Neural progenitor cell (in vitro differentiated cells): ENCODE measurements at regions not wholly inside any gene's neighbourhood (a gene's known extent, or its start where the extent isn't known, plus 50 kb on each side); places are given as distances from the start of the nearest gene placed in this dataset.

Source experiments
- DNase-seq: peaks from one replicate; pipeline ENCODE4 v3.0.0-alpha.2; 2016; ENCODE audit warnings: low spot score
- H2AFZ ChIP-seq: fragments of 200-600 bp; sonication (generic); replicated peaks from 2 replicates; pipeline ENCODE4 v1.6.1; 2016; ENCODE audit warnings: antibody characterized with exemption
- H3F3A ChIP-seq: fragments of 200-600 bp; sonication (generic); 2 replicates; pipeline ENCODE4 v1.6.1; 2016; ENCODE audit warnings: antibody characterized with exemption, low read depth
- H3K27ac ChIP-seq: fragments of 200-600 bp; sonication (generic); 2 replicates; pipeline ENCODE4 v1.5.1; 2016; ENCODE audit warnings: mild to moderate bottlenecking
- H3K27me3 ChIP-seq: fragments of 200-600 bp; sonication (generic); 2 replicates; pipeline ENCODE4 v1.6.1; 2016; ENCODE audit warnings: mild to moderate bottlenecking, moderate library complexity
- H3K36me3 ChIP-seq: fragments of 200-600 bp; sonication (generic); 2 replicates; pipeline ENCODE4 v1.5.1; 2016
- H3K4me1 ChIP-seq: fragments of 200-600 bp; sonication (generic); 2 replicates; pipeline ENCODE4 v1.6.1; 2016; ENCODE audit warnings: mixed run types
- H3K4me2 ChIP-seq: fragments of 200-600 bp; sonication (generic); 2 replicates; pipeline ENCODE4 v1.6.1; 2016
- H3K4me3 ChIP-seq: fragments of 200-600 bp; sonication (generic); 2 replicates; pipeline ENCODE4 v1.5.1; 2016
- H3K79me2 ChIP-seq: fragments of 200-600 bp; sonication (generic); 2 replicates; pipeline ENCODE4 v1.6.1; 2016; ENCODE audit warnings: low read depth
- H3K9ac ChIP-seq: fragments of 200-600 bp; sonication (generic); 2 replicates; pipeline ENCODE4 v1.6.1; 2016
- H3K9me3 ChIP-seq: fragments of 200-600 bp; sonication (generic); 2 replicates; pipeline ENCODE4 v1.5.1; 2016; ENCODE audit warnings: low read depth
- H4K20me1 ChIP-seq: fragments of 200-600 bp; sonication (generic); 2 replicates; pipeline ENCODE4 v1.6.1; 2016; ENCODE audit warnings: low read depth
- H3K27ac Mint-ChIP-seq: 3 replicates; pipeline ENCODE4 v1.8.0; 2021; ENCODE audit warnings: mixed read lengths
- H3K27me3 Mint-ChIP-seq: 2 replicates; pipeline ENCODE4 v1.8.0; 2022; ENCODE audit warnings: low read depth, mild to moderate bottlenecking, inconsistent platforms, moderate library complexity, mixed read lengths; ENCODE audit not compliant: insufficient read depth
- H3K36me3 Mint-ChIP-seq: 3 replicates; pipeline ENCODE4 v1.8.0; 2021; ENCODE audit warnings: mixed read lengths
- H3K4me1 Mint-ChIP-seq: 3 replicates; pipeline ENCODE4 v1.8.0; 2021; ENCODE audit warnings: mixed read lengths
- H3K4me3 Mint-ChIP-seq: 3 replicates; pipeline ENCODE4 v1.8.0; 2021; ENCODE audit warnings: mild to moderate bottlenecking, moderate library complexity, mixed read lengths
- H3K9me3 Mint-ChIP-seq: 3 replicates; pipeline ENCODE4 v1.8.0; 2020; ENCODE audit warnings: mixed read lengths
- CTCF ChIP-seq: fragments of 200-600 bp; sonication (generic); IDR thresholded peaks from 2 replicates; pipeline ENCODE4 v1.5.1; 2017; ENCODE audit warnings: antibody characterized with exemption, mild to moderate bottlenecking
- EZH2 ChIP-seq: fragments of 200-600 bp; sonication (generic); IDR thresholded peaks from 2 replicates; pipeline ENCODE4 v1.6.1; 2017; ENCODE audit warnings: antibody characterized with exemption, mild to moderate bottlenecking, moderate library complexity
- EZH2phosphoT487 ChIP-seq: fragments of 200-600 bp; sonication (generic); IDR thresholded peaks from 2 replicates; pipeline ENCODE4 v1.6.1; 2017; ENCODE audit warnings: antibody characterized with exemption

- no peaks in the 10 kb centered on the region for H3K36me3 Mint-ChIP-seq
- H3K27me3 Mint-ChIP-seq, result peaks cover 13% of the 10 kb centered on the region
- no peak overlapping the region for H3K27ac Mint-ChIP-seq
- no peak overlapping the region for H3K4me3 ChIP-seq
- H3K9me3 ChIP-seq, result no peaks in the 10 kb centered on the region
- no peaks in the 10 kb centered on the region for H4K20me1 ChIP-seq
- H3K4me1 Mint-ChIP-seq, result peaks cover 43% of the 10 kb centered on the region
- no peaks in the 10 kb centered on the region for H3K36me3 ChIP-seq
- H2AFZ ChIP-seq, result no peak overlapping the region
- no peaks in the 10 kb centered on the region for H3K27me3 ChIP-seq
- no peak for DNase-seq
- no peaks in the 10 kb centered on the region for H3K79me2 ChIP-seq
- H3K4me1 ChIP-seq, result peaks cover 22% of the 10 kb centered on the region
- no peak overlapping the region for H3K27ac ChIP-seq
- TF ChIP-seq EZH2phosphoT487, result no peak
- no peak for TF ChIP-seq EZH2
- TF ChIP-seq CTCF, result no peak
- no peak overlapping the region for H3K9ac ChIP-seq
- no peak overlapping the region for H3K4me2 ChIP-seq
- no peak overlapping the region for H3K4me3 Mint-ChIP-seq
- H3K9me3 Mint-ChIP-seq, result peaks cover 3% of the 10 kb centered on the region
- H3F3A ChIP-seq, result peaks cover 9% of the 10 kb centered on the region
Observed at GRCh38 chr20:39646874-39647413, 684.8 kb downstream of the DHX35 start.

- Histone ChIP-seq H3K4me3 (no peak overlapping the region), H2AFZ (peak overlapping the region; percentile 63), H3K9me3 (no peaks in the 10 kb centered on the region), H3K4me1 (peaks cover 22% of the 10 kb centered on the region), H3K79me2 (no peaks in the 10 kb centered on the region), H3K27ac (peak overlapping the region; percentile 53), H3K36me3 (no peaks in the 10 kb centered on the region), H4K20me1 (no peaks in the 10 kb centered on the region), H3K4me2 (peak overlapping the region; percentile 52), H3F3A (peaks cover 9% of the 10 kb centered on the region), H3K27me3 (no peaks in the 10 kb centered on the region), H3K9ac (no peak overlapping the region)
- TF ChIP-seq CTCF, result no peak
- TF ChIP-seq EZH2, result no peak
- no peak for TF ChIP-seq EZH2phosphoT487
- peak; percentile 40 for DNase-seq
- Mint-ChIP-seq H3K4me3 (no peak overlapping the region), H3K9me3 (peaks cover 2% of the 10 kb centered on the region), H3K4me1 (peaks cover 41% of the 10 kb centered on the region), H3K27me3 (peaks cover 9% of the 10 kb centered on the region), H3K36me3 (no peaks in the 10 kb centered on the region), H3K27ac (peak overlapping the region; percentile 87)
Observed at GRCh38 chr20:39645131-39645530, 683.0 kb downstream of the DHX35 start.

GRCh38 chr20:39643292-39643691 lies 681.1 kb downstream of the DHX35 start:
- Mint-ChIP-seq H3K27me3 (peaks cover 11% of the 10 kb centered on the region), H3K4me1 (peaks cover 49% of the 10 kb centered on the region), H3K9me3 (peaks cover 2% of the 10 kb centered on the region), H3K4me3 (no peak overlapping the region), H3K27ac (no peak overlapping the region), H3K36me3 (no peaks in the 10 kb centered on the region)
- no peak overlapping the region for H3K27ac ChIP-seq
- peaks cover 9% of the 10 kb centered on the region for H3F3A ChIP-seq
- H3K79me2 ChIP-seq, result no peaks in the 10 kb centered on the region
- H4K20me1 ChIP-seq, result no peaks in the 10 kb centered on the region
- no peak overlapping the region for H3K4me2 ChIP-seq
- H3K27me3 ChIP-seq, result no peaks in the 10 kb centered on the region
- DNase-seq, result no peak
- no peak for TF ChIP-seq EZH2
- TF ChIP-seq EZH2phosphoT487, result no peak
- TF ChIP-seq CTCF, result no peak
- H3K36me3 ChIP-seq, result no peaks in the 10 kb centered on the region
- peaks cover 30% of the 10 kb centered on the region for H3K4me1 ChIP-seq
- H3K4me3 ChIP-seq, result no peak overlapping the region
- H3K9ac ChIP-seq, result no peak overlapping the region
- no peak overlapping the region for H2AFZ ChIP-seq
- H3K9me3 ChIP-seq, result no peaks in the 10 kb centered on the region
